ENCODE measurements at regions not wholly inside any gene's neighbourhood (a gene's known extent, or its start where the extent isn't known, plus 50 kb on each side); places are given as distances from the start of the nearest gene placed in this dataset.

- TF ChIP-seq CTCF (optimal IDR thresholded peaks at IDR 0.05 in 1 of 3, IDR thresholded peaks at IDR 0.05 in 1 of 3, conservative IDR thresholded peaks at IDR 0.05 in 1 of 3; ENCODE audit: extremely low read depth in 1 of 3, insufficient read depth in 2 of 3, low read length in 3 of 3) (no peak), EZH2 (IDR thresholded peaks at IDR 0.05; ENCODE audit: low read length) (no peak)
Observed at GRCh38 chr2:102939207-102939606, 177.4 kb downstream of the TMEM182 start.

All from keratinocyte (primary cell).